Ovary (tissue), 3 donors: ENCODE measurements at regions not wholly inside any gene's neighbourhood (a gene's known extent, or its start where the extent isn't known, plus 50 kb on each side); places are given as distances from the start of the nearest gene placed in this dataset.

ENCODE experiments used
- POLR2A ChIP-seq: fragments of 450-650 bp; IDR thresholded peaks from one replicate; pipeline ENCODE4 v1.6.1; 2017; ENCODE audit warnings: antibody characterized with exemption, mild to moderate bottlenecking, moderate library complexity
- TF ChIP-seq, protein P1 (sequence below), 3 donors: fragments of 450-650 bp in 2 of 3; fragments of 200-600 bp in 1 of 3; IDR thresholded peaks; one replicate each; pipeline versions ENCODE4 v1.5.1 to v1.8.0; 2016 to 2022; ENCODE audit warnings: antibody characterized with exemption in 3 of 3, mild to moderate bottlenecking in 1 of 3
- donor health status: DM: no; HTN: no; CAD: no.

- TF ChIP-seq, protein P1, sequence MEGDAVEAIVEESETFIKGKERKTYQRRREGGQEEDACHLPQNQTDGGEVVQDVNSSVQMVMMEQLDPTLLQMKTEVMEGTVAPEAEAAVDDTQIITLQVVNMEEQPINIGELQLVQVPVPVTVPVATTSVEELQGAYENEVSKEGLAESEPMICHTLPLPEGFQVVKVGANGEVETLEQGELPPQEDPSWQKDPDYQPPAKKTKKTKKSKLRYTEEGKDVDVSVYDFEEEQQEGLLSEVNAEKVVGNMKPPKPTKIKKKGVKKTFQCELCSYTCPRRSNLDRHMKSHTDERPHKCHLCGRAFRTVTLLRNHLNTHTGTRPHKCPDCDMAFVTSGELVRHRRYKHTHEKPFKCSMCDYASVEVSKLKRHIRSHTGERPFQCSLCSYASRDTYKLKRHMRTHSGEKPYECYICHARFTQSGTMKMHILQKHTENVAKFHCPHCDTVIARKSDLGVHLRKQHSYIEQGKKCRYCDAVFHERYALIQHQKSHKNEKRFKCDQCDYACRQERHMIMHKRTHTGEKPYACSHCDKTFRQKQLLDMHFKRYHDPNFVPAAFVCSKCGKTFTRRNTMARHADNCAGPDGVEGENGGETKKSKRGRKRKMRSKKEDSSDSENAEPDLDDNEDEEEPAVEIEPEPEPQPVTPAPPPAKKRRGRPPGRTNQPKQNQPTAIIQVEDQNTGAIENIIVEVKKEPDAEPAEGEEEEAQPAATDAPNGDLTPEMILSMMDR (IDR thresholded peaks at IDR 0.05), result no peak
- no peak for TF ChIP-seq POLR2A
Observed at GRCh38 chr1:233815865-233816264, 88.6 kb upstream of the SLC35F3 start.
